CD4-positive, alpha-beta T cell (primary cell): ENCODE measurements at regions not wholly inside any gene's neighbourhood (a gene's known extent, or its start where the extent isn't known, plus 50 kb on each side); places are given as distances from the start of the nearest gene placed in this dataset.

ENCODE experiments used
- ATAC-seq: fragments of 200-7000 bp; cut with Tn5 transposase; one replicate; pipeline ENCODE4 v1.10.0; 2022; ENCODE audit warnings: mild to moderate bottlenecking; ENCODE audit not compliant: poor library complexity
- CTCF ChIA-PET: fragments of 350-600 bp; sonication (Branson Sonifier 250); formaldehyde crosslinking; loops from one replicate; lab custom pipeline; 2021; ENCODE audit warnings: antibody characterized with exemption, inconsistent platforms; lab: Charles Lee
- POLR2A ChIA-PET: fragments of 350-600 bp; sonication (Branson Sonifier 250); formaldehyde crosslinking; loops from one replicate; lab custom pipeline; 2021; ENCODE audit warnings: antibody characterized with exemption, inconsistent platforms; lab: Charles Lee
- DNase-seq, 14 experiments: peaks; one replicate each; pipeline ENCODE4 v3.0.0-alpha.2; 2013 to 2020; ENCODE audit warnings: mixed read lengths in 2 of 14
- H3K27ac ChIP-seq, 2 donors: one replicate each; pipeline versions ENCODE4 v1.5.1 to v1.7.0; 2013; ENCODE audit warnings: low read length in 2 of 2, low read depth in 1 of 2, mild to moderate bottlenecking in 1 of 2
- H3K27me3 ChIP-seq, 2 experiments: 1 replicate in 1 of 2; 2 replicates in 1 of 2; pipeline versions ENCODE4 v1.6.1 to v1.7.0; 2013; ENCODE audit warnings: low read length in 2 of 2, control low read depth in 1 of 2, mild to moderate bottlenecking in 1 of 2, moderate library complexity in 1 of 2; ENCODE audit not compliant: insufficient read depth in 2 of 2, control insufficient read depth in 1 of 2
- H3K36me3 ChIP-seq: one replicate; pipeline ENCODE4 v1.6.1; 2013; ENCODE audit warnings: low read length, control low read depth; ENCODE audit not compliant: insufficient read depth
- H3K4me1 ChIP-seq: one replicate; pipeline ENCODE4 v1.6.1; 2013; ENCODE audit warnings: low read length, control low read depth; ENCODE audit not compliant: insufficient read depth
- H3K4me3 ChIP-seq: one replicate; pipeline ENCODE4 v1.5.1; 2013; ENCODE audit warnings: mild to moderate bottlenecking, low read length, moderate library complexity
- H3K9me3 ChIP-seq, 2 experiments: 1 replicate in 1 of 2; 2 replicates in 1 of 2; pipeline versions ENCODE4 v1.6.1 to v1.7.0; 2013; ENCODE audit warnings: low read length in 2 of 2, mild to moderate bottlenecking in 2 of 2, control low read depth in 1 of 2, moderate library complexity in 1 of 2; ENCODE audit not compliant: control insufficient read depth in 1 of 2, insufficient read depth in 1 of 2
- H3K27ac Mint-ChIP-seq: one replicate; pipeline ENCODE4 v1.8.0; 2020; ENCODE audit warnings: mixed read lengths
- H3K27me3 Mint-ChIP-seq: one replicate; pipeline ENCODE4 v1.8.0; 2021; ENCODE audit warnings: mixed read lengths
- H3K36me3 Mint-ChIP-seq: one replicate; pipeline ENCODE4 v1.8.0; 2021; ENCODE audit warnings: low read depth, mixed read lengths
- H3K4me1 Mint-ChIP-seq: one replicate; pipeline ENCODE4 v1.8.0; 2021; ENCODE audit warnings: low read depth, mixed read lengths
- H3K4me3 Mint-ChIP-seq: one replicate; pipeline ENCODE4 v1.8.0; 2020; ENCODE audit warnings: mild to moderate bottlenecking, mixed read lengths
- H3K9me3 Mint-ChIP-seq: one replicate; pipeline ENCODE4 v1.8.0; 2020; ENCODE audit warnings: mixed read lengths
- intact Hi-C, 2 experiments: fragments of 100-400 bp; cut with DNase I in 1 of 2; cut with micrococcal nuclease in 1 of 2; formaldehyde crosslinking; loops; one replicate each; pipeline versions ENCODE4 v1.15.1 to v1.9.0; 2023 to 2025; cut with DNase I, micrococcal nuclease
- TF ChIP-seq, protein P1 (sequence below): fragments of 200-600 bp; IDR thresholded peaks from one replicate; pipeline ENCODE4 v1.8.0; 2022; ENCODE audit warnings: antibody characterized with exemption, mild to moderate bottlenecking

- H3K27ac ChIP-seq: no peak overlapping the region
- Mint-ChIP-seq H3K4me3 (no peak overlapping the region), H3K27ac (no peak overlapping the region), H3K4me1 (peaks cover 8% of the 10 kb centered on the region), H3K9me3 (no peaks in the 10 kb centered on the region), H3K27me3 (peaks cover 10% of the 10 kb centered on the region), H3K36me3 (no peaks in the 10 kb centered on the region)
- H3K4me1 ChIP-seq: peaks cover 8% of the 10 kb centered on the region
- TF ChIP-seq, protein P1, sequence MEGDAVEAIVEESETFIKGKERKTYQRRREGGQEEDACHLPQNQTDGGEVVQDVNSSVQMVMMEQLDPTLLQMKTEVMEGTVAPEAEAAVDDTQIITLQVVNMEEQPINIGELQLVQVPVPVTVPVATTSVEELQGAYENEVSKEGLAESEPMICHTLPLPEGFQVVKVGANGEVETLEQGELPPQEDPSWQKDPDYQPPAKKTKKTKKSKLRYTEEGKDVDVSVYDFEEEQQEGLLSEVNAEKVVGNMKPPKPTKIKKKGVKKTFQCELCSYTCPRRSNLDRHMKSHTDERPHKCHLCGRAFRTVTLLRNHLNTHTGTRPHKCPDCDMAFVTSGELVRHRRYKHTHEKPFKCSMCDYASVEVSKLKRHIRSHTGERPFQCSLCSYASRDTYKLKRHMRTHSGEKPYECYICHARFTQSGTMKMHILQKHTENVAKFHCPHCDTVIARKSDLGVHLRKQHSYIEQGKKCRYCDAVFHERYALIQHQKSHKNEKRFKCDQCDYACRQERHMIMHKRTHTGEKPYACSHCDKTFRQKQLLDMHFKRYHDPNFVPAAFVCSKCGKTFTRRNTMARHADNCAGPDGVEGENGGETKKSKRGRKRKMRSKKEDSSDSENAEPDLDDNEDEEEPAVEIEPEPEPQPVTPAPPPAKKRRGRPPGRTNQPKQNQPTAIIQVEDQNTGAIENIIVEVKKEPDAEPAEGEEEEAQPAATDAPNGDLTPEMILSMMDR: no peak
- ATAC-seq: no peak
- no peak overlapping the region for H3K4me3 ChIP-seq
- no peak for DNase-seq
- ChIA-PET POLR2A (no interaction called here), CTCF (no interaction called here)
- intact Hi-C loops: loop anchor here in 1 of 2 experiments (5.0 kb wide), 1 partner anchor 76 kb away; no protein-coding TSS in a partner anchor
- H3K27me3 ChIP-seq: peaks cover 4 to 5% of the 10 kb centered on the region in 2 experiments
- H3K36me3 ChIP-seq: no peaks in the 10 kb centered on the region
- no peaks in the 10 kb centered on the region for H3K9me3 ChIP-seq
These were observed 95.1 kb upstream of the FOXP4 start for GRCh38 chr6:41451039-41451438.

DNA sequence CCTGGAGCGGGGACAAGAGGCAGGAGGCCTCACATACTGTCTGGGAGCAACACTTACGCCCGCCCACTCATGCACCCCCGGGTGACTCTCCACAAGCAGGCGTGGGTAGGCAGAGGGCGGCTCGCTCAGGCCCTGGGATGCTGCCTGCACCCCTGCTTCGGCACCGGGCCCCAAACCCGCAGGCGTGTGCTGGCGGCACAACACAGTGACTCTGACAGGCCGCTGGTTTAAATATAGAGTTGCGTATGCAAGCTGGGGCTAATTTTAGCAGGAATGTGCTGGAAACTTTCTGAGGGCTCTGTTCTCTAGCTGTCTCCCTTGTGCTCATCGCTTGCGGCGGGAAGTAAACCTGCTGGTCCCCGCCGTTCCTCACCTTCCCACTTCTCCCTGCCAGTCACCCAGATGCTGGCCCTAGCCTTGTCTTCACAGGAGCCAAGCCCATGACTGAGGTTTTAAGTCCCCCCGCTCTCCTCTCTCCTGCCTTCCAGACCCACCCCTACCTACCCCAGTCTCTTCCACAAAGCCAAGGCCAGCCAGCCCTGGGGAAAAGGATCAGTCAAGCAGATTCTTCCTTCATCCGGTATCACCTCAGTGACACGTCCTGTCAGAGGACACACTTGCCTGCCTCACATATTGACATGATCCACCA lies 94.5 kb upstream of the FOXP4 start:
- TF ChIP-seq, protein P1: no peak
- no peak overlapping the region for H3K27ac ChIP-seq
- H3K4me1 ChIP-seq: peaks cover 8% of the 10 kb centered on the region
- ATAC-seq (no peak), DNase-seq (no peak)
- ChIA-PET POLR2A (no interaction called here), CTCF (no interaction called here)
- peaks cover 15% of the 10 kb centered on the region for H3K27me3 Mint-ChIP-seq
- intact Hi-C loops: loop anchor here in 1 of 2 experiments (5.0 kb wide), 1 partner anchor 76 kb away; no protein-coding TSS in a partner anchor
- H3K27me3 ChIP-seq: peaks cover 4 to 5% of the 10 kb centered on the region in 2 experiments
- no peak overlapping the region for H3K27ac Mint-ChIP-seq
- no peak overlapping the region for H3K4me3 ChIP-seq
- no peak overlapping the region for H3K4me3 Mint-ChIP-seq
- H3K36me3 Mint-ChIP-seq: no peaks in the 10 kb centered on the region
- H3K9me3 ChIP-seq: no peaks in the 10 kb centered on the region
- H3K4me1 Mint-ChIP-seq: peaks cover 8% of the 10 kb centered on the region
- no peaks in the 10 kb centered on the region for H3K9me3 Mint-ChIP-seq
- no peaks in the 10 kb centered on the region for H3K36me3 ChIP-seq

- no peak for DNase-seq
- no peak overlapping the region for H3K4me3 Mint-ChIP-seq
- TF ChIP-seq, protein P1: no peak
- H3K36me3 Mint-ChIP-seq: no peaks in the 10 kb centered on the region
- H3K36me3 ChIP-seq: no peaks in the 10 kb centered on the region
- H3K27me3 Mint-ChIP-seq: peaks cover 15% of the 10 kb centered on the region
- ChIA-PET POLR2A (no interaction called here), CTCF (interaction anchor here (1.5 kb wide), 1 partner anchor 8 kb away, joined by 3 read pairs; no protein-coding TSS in a partner anchor)
- no peak overlapping the region for H3K27ac ChIP-seq
- peaks cover 8% of the 10 kb centered on the region for H3K4me1 Mint-ChIP-seq
- H3K27ac Mint-ChIP-seq: no peak overlapping the region
- H3K9me3 Mint-ChIP-seq: no peaks in the 10 kb centered on the region
- H3K4me3 ChIP-seq: no peak overlapping the region
- intact Hi-C loops: loop anchor here in 1 of 2 experiments (5.0 kb wide), 1 partner anchor 75 kb away; no protein-coding TSS in a partner anchor
- no peak for ATAC-seq
- H3K9me3 ChIP-seq: no peaks in the 10 kb centered on the region
- peaks cover 8% of the 10 kb centered on the region for H3K4me1 ChIP-seq
- peaks cover 4 to 5% of the 10 kb centered on the region in 2 experiments for H3K27me3 ChIP-seq
These were observed 93.4 kb upstream of the FOXP4 start for GRCh38 chr6:41452763-41453162.
